ENCODE measurements at regions not wholly inside any gene's neighbourhood (a gene's known extent, or its start where the extent isn't known, plus 50 kb on each side); places are given as distances from the start of the nearest gene placed in this dataset.

- ChIA-PET POLR2A (ENCODE audit: low non-redundant PET) (no interaction called here), CTCF (no interaction called here)
- BruUV-seq (replicated peaks) = no TSS peak
- no peaks in the 10 kb centered on the region for H3K27me3 ChIP-seq (replicated peaks; ENCODE audit: insufficient read depth, low read depth, low read length, poor library complexity)
- no peak for TF ChIP-seq EZH2 (IDR thresholded peaks at IDR 0.05; ENCODE audit: borderline replicate concordance, low read depth, low read length, poor library complexity, severe bottlenecking)
- TF ChIP-seq, protein P1, sequence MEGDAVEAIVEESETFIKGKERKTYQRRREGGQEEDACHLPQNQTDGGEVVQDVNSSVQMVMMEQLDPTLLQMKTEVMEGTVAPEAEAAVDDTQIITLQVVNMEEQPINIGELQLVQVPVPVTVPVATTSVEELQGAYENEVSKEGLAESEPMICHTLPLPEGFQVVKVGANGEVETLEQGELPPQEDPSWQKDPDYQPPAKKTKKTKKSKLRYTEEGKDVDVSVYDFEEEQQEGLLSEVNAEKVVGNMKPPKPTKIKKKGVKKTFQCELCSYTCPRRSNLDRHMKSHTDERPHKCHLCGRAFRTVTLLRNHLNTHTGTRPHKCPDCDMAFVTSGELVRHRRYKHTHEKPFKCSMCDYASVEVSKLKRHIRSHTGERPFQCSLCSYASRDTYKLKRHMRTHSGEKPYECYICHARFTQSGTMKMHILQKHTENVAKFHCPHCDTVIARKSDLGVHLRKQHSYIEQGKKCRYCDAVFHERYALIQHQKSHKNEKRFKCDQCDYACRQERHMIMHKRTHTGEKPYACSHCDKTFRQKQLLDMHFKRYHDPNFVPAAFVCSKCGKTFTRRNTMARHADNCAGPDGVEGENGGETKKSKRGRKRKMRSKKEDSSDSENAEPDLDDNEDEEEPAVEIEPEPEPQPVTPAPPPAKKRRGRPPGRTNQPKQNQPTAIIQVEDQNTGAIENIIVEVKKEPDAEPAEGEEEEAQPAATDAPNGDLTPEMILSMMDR (conservative IDR thresholded peaks at IDR 0.05; ENCODE audit: low read depth, low read length) = no peak
- DNase-seq (ENCODE audit: low spot score) = no peak
- no peak overlapping the region for H3K27ac ChIP-seq (ENCODE audit: low read depth, low read length, poor library complexity, severe bottlenecking)
- no peaks in the 10 kb centered on the region for H3K36me3 ChIP-seq (ENCODE audit: insufficient read depth, low read length, poor library complexity, severe bottlenecking)
- H3K4me1 ChIP-seq (ENCODE audit: insufficient read depth, low read length, poor library complexity, severe bottlenecking) = no peaks in the 10 kb centered on the region
- H3K9me3 ChIP-seq (ENCODE audit: low read depth, low read length, poor library complexity, severe bottlenecking) = peaks cover 22% of the 10 kb centered on the region
- intact Hi-C loops (cut with micrococcal nuclease; ENCODE audit: unreplicated experiment) = no loop called here
- no peak overlapping the region for H3K4me3 ChIP-seq (ENCODE audit: low read depth, low read length, poor library complexity, severe bottlenecking)
Measured at GRCh38 chr18:78457011-78457410, 522.6 kb upstream of the SALL3 start.

DNA sequence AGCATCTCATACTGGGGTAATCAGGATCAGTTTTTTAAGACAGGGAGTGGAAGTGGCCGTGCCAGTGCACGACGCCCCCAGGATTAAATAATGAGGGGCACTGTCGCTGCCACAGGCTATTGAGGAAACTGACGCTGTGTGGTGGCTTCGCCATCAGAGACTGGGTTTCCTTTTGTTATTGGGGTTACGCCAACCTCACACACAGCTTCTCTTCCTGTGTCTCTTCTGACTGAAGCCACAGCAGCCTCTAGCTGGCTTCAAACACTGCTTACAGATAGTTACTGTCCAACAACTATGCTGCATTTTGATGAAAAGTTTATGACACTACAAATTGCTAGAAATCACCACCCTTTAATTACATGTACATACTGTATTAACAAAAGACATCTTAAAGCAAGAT lies 521.9 kb upstream of the SALL3 start:
- CTCF ChIA-PET = no interaction called here

DNA sequence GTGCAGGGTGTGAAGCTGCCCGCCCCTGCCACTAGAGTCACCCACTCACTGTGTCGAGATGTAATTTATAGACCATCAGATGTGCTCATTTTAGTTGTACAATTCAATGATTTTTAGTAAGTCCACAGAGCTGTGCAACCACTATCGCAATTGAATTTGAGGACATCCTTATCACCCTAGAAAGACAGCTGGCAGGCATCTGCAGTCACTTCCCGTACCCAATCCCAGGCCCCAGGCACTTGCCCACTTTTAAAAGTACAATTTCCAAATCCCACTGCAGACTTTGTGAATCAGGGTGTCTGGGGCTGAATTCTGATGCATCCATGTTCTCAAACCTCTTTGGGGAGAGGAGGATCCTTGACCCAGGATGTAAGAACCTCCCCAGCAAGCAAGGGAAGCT lies 521.3 kb upstream of the SALL3 start:
- Histone ChIP-seq H3K4me1 (ENCODE audit: insufficient read depth, low read length, poor library complexity, severe bottlenecking) (no peaks in the 10 kb centered on the region), H3K4me3 (ENCODE audit: low read depth, low read length, poor library complexity, severe bottlenecking) (no peak overlapping the region), H3K36me3 (ENCODE audit: insufficient read depth, low read length, poor library complexity, severe bottlenecking) (no peaks in the 10 kb centered on the region), H3K27ac (ENCODE audit: low read depth, low read length, poor library complexity, severe bottlenecking) (no peak overlapping the region), H3K9me3 (ENCODE audit: low read depth, low read length, poor library complexity, severe bottlenecking) (peaks cover 23% of the 10 kb centered on the region), H3K27me3 (replicated peaks; ENCODE audit: insufficient read depth, low read depth, low read length, poor library complexity) (no peaks in the 10 kb centered on the region)
- no peak for DNase-seq (ENCODE audit: low spot score)
- TF ChIP-seq EZH2 (IDR thresholded peaks at IDR 0.05; ENCODE audit: borderline replicate concordance, low read depth, low read length, poor library complexity, severe bottlenecking) = no peak
- TF ChIP-seq, protein P1 (conservative IDR thresholded peaks at IDR 0.05; ENCODE audit: low read depth, low read length) = no peak
- CTCF ChIA-PET = no interaction called here
- POLR2A ChIA-PET (ENCODE audit: low non-redundant PET) = no interaction called here
- BruUV-seq (replicated peaks) = no TSS peak
- intact Hi-C loops (cut with micrococcal nuclease; ENCODE audit: unreplicated experiment) = no loop called here

More for the DNA sequence above, 521.9 kb upstream of the SALL3 start:
- POLR2A ChIA-PET (ENCODE audit: low non-redundant PET) = no interaction called here
- DNase-seq (ENCODE audit: low spot score) = no peak
- intact Hi-C loops (cut with micrococcal nuclease; ENCODE audit: unreplicated experiment) = no loop called here
- TF ChIP-seq EZH2 (IDR thresholded peaks at IDR 0.05; ENCODE audit: borderline replicate concordance, low read depth, low read length, poor library complexity, severe bottlenecking) = no peak
- TF ChIP-seq, protein P1 (conservative IDR thresholded peaks at IDR 0.05; ENCODE audit: low read depth, low read length) = no peak
- no peak overlapping the region for H3K4me3 ChIP-seq (ENCODE audit: low read depth, low read length, poor library complexity, severe bottlenecking)
- no peaks in the 10 kb centered on the region for H3K36me3 ChIP-seq (ENCODE audit: insufficient read depth, low read length, poor library complexity, severe bottlenecking)
- H3K9me3 ChIP-seq (ENCODE audit: low read depth, low read length, poor library complexity, severe bottlenecking) = peaks cover 22% of the 10 kb centered on the region
- BruUV-seq (replicated peaks) = no TSS peak
- H3K27me3 ChIP-seq (replicated peaks; ENCODE audit: insufficient read depth, low read depth, low read length, poor library complexity) = no peaks in the 10 kb centered on the region
- H3K4me1 ChIP-seq (ENCODE audit: insufficient read depth, low read length, poor library complexity, severe bottlenecking) = no peaks in the 10 kb centered on the region
- H3K27ac ChIP-seq (ENCODE audit: low read depth, low read length, poor library complexity, severe bottlenecking) = no peak overlapping the region
